A204.1 (cell line): ENCODE measurements at regions not wholly inside any gene's neighbourhood (a gene's known extent, or its start where the extent isn't known, plus 50 kb on each side); places are given as distances from the start of the nearest gene placed in this dataset.

Experiments
- FAIRE-seq: peaks from 2 replicates; lab custom pipeline; 2012; peaks lifted over from hg19 to GRCh38; lab: Jason Lieb, UNC

DNA sequence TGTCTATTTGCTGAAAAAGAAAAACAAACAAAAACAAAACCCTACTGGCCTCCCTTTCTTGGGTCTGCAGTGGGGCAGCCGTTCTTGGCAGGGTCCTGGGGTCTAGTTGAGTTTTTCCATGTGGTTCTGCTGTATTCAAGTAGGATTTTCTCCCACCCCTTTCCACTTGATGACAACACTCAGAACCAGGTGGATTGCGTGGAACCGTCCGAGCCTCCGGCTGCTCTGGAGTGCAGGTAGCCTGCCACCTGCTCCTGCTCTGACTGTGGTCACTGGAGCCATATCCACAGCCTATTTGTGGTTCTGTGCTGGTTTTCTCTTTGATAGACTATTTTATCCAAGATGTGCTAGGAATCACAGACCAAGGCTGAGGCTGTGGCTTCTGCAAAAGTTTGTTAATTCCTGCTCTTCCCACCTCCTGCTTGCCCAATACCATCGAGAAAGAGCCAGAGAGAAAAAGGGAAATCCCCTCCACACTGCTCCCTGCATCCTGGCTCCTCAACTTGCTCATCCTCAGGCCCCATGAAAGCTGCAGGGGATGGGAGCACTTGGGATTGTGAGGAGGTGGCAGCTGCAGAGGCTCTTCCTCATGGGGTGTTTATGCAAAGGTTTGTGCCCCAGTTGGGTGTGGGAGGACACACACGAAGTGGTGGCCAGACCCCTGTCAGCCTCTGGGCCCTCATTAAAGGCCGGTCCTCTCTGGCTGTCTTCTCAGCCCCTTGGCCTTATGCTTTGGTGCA is 377.8 kb upstream of the TNRC6C start:
- FAIRE-seq: no peak

DNA sequence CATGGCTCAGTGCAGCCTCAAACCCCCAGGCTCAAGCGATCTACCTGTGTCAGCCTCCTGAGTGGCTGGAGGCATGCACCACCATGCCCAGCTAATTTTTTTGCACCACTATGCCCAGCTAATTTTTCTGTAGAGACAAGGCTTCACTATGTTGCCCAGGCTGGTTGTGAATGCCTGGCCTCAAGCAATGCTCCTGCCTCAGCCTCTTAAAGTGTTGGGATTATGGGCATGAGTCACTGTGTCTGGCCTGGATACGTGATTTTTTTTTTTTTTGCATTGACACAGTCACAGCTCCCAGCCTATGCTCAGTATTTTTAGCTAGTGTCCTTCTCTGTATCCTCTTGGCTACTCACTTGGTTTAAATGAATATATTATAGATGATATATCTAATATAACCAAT is 377.0 kb upstream of the TNRC6C start:
- FAIRE-seq: no peak

DNA sequence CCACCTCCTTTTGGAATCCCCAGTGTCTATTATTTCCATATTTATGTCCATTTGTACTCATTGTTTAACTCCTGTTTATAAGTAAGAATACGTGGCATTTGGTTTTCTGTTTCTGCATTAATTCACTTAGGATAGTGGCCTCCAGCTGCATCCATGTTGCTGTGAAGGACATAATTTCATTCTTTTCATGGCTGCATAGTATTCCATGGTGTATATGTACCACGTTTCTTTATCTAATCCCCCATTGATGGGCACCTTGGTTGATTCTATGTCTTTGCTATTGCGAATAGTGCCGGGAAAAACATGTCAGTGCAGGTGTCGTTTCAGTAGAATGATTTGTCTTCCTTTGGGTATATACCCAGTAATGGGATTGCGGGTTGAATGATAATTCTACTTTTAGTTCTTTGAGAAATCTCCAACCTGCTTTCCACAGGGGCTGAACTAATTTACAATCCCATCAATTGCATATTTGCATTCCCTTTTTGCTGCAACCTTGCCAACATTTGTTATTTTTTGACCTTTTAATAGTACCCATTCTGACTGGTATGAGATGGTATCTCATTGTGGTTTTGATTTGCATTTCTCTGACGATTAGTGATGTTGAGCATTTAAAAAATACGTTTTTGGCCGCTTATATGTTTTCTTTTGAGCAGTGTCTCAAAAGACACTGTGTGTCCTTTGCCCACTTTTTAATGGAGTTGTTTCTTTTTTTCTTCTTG is 373.2 kb upstream of the TNRC6C start:
- FAIRE-seq: no peak

DNA sequence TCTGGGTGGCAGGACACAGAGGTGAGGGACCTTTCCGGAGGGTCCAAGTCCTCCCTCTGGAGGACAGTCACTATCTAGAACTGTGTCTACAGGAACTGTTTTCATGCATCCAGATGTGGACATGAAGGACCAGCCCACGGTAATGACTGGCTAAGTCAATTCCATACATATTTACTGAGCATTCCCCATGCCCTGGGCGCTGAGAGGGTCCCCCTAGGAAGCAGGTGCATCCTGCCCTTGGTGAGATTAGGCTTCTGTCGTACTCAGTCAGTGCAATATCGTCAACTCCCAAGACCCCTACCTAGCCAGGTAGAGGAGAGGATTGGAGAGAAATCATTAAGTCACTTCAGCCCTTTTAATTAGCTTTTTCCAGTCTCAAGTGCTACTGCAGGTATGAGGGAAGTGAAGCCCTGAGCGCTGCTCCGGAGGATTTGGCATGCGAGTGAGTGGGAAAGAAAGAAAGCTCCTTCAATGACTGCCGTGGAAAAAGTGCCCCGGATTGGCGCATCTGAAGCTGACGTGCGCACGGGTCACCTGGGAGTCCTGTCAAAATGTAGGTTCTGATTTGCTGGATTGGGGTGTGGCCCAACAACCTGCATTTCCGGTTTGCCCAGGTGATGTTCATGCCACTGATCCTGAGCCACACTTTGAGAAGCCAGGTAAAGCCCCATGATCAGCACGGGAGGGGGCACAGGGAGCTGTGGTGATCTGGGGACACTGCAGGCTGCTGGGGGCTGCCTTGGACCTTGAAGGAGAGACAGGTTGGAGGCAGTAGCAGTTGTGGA is 367.4 kb upstream of the TNRC6C start:
- FAIRE-seq: no peak

DNA sequence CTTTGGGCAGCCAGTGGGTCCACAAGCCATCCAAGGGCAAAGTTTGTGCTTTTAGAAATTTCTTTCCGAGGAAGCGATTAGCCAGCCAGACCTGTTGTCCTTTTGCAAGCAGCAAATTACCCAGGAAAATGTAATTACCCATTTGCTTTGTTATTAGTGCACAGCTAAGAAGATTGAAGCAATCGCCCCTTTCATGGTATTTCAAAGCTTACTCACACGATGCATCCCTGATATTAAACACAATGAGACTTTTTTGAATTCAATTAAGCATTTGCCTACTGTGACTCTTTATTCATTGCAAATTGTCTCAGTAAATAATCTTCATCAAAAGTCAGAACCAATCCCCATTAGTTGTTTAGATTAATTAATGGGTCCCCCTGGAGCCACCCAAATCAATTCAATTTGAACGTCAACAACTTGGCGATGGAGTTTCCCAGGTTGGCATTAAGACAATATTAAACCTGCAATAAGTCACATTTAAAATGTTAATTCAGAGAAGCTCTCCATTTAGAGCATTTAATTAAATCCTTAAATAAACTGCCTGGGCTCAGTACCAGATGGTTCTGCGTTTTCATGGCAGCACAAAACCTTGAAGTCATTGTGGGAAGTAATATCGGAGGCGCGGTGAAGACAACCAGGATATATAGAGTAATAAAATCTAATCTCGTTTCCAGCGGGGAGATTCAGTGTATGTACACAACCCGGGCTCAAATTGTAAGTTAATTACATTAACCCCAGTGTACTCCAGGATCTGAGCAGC is 366.2 kb upstream of the TNRC6C start:
- FAIRE-seq: no peak

DNA sequence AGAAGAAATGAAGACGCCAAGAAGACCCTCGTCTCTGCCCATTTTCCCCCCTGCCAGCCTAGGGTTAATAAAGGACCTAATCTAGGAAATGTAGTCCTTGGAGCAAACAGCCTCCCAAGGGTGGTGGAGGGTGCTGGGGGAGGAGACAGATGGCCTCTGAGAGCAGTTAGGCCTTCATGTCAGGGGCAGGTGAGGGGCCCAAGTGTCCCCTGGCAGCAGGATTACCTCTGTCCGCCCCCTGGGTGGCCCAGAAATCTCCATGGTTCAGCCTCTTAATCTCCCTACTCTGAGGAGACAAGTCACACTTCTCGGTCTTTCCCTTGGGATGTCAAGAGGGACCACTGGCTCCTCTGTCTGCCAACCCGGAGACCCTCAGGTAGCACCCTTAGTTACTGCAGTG is 365.4 kb upstream of the TNRC6C start:
- no peak for FAIRE-seq

DNA sequence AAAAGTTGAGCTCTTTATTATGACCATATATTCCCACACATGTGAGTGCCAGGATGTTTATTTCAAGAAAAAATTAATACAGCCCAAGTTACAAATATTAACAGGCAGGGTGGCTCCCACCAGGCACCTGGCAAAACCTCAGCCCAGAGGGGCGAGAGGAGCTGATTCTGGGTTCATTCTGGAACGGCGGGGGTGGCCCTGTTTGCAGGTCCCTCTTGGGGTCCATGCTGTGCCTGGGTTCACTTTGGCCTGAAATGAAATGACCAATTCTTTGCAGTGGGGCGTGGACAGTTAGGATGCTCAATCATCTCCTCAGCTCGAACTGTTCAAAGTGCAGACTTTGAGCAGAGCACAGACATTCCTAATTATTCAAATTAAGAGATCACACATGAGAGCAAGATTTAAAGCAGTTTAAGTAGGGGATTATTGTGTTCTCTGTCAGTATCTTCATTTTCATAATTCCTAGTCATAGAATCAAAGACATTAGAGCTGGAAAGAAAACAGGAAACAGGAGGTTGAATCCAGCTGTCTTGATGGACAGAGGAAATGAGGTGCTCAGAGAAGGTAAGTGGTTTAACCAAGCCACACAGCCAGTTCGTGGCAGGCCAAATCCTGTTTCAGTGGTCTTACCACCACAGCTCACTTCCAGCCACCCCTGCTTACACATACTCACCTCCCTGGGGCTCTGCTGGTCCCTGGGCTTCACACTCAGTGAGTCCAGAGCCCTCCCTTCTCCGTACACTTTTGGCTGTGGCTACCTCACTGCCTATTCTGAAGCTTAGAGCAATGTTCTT is 363.9 kb upstream of the TNRC6C start:
- FAIRE-seq: no peak

DNA sequence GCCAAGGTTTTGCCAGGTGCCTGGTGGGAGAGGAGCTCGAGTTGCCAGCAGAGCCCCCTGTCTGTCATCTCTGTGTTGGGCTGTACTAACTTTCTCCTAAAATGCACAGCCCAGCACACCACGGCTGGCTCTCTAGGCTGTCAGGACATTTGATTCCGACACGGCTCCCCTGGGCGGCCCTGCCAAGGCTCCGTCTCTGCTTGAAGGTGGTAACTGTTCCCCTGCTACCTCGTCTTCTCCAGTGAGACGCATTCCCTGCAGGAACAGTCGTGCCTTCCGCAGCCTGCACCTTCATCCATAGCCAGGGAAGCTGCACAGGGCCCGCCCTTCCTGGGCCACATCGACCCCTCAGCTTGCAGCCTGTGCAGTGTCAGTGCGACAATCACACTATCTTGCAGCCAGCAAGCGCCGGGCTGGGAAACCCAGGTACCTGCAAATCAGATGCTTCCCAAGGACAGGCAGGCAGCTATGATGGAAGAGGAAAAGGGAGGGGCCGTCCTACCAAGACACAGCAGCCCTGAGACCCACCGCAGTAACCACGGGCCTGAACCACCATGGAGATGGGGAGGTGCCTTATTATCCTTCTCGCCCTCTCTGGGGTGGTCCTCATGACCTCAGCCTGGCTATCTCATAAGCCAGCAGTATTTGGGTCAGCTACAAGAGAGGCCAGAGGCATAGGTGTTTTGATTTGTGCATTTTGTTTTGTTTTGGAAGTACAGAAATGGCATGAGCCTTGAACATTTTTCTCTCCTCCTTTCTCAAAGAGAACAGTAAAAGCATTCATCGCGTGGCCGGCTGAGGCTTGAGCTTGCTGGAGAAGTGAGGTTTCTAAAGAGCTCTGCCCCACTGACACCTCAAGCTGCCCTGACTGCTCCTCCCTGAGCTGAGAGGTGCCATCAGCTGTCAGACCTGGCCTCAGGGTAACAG is 361.7 kb upstream of the TNRC6C start:
- no peak for FAIRE-seq

DNA sequence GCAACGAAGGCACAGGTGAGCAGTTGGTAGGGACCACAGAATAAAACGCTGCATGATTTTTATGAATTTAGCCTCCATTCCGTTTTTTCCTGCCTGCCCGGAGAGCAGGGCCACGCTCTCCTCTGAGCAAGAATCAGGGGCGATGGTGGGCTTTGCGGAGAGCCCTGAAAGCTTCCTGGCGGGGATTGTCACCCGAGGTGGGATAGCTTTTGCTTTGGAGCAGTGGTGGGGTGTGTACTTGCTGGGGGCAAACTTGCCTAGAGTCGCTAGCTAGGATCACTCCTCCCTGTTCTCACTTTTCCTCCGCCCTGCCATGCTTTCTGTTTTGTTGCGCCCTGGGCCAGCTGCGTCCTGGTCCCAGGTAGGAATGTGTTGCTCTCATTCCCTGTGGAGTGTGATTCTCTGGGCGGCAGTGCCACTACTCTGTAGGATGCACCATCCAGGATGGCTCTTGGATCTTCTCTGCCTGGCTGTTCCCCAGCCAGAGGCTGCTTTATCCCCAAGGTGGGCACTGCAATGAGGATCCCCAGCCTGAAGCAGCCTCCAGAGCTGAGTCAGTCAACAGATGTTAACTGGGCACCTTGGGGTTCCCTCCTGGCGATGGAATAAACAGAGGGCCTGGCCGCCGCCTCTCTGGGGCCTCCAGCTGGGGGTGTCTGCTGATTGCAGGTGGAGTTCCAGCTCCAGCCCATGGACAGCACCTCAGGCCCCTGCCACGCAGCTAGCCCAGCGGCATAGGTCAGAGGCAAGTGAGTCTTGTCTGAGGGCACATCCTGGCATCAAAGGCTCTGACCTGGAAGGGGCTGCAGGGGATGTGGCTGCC is 360.9 kb upstream of the TNRC6C start:
- no peak for FAIRE-seq

DNA sequence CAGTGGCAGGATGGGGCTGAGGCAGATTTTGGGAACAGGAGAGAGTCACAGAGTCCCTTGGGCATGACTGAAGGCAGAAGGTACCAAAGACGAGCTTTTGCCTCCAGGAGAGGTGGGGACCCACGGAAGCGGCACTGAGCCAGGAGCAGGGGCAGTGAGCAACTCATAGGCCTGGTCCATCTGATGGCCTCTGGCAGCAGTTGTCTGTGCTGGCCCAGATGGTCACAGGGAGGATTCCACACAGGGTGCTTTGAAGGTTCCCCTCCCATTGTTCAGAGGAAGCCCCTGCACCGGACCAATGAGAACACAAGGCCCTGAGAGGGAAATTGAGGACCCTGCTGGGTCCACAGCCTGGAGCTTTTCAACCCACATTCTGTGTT is 360.3 kb upstream of the TNRC6C start:
- FAIRE-seq: no peak

DNA sequence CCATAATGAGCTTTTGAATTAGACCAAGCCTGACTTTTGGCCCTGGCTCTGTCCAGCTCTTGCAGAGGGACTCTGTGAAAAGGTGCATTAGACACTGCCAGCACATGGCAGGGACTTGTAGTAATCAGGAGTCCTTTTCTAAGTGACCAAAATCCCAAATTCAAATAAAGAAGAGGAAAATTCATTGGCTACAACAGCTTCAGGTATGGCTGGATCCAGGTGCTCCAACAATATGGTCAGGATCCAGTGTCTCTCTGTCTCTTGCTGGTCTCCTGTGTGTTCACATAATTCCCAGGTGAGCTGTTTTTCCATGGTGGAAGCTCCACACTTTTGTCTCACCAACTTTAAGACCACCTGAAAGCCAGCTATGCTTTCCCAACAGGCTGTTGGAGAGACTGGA is 358.8 kb upstream of the TNRC6C start:
- FAIRE-seq: no peak

DNA sequence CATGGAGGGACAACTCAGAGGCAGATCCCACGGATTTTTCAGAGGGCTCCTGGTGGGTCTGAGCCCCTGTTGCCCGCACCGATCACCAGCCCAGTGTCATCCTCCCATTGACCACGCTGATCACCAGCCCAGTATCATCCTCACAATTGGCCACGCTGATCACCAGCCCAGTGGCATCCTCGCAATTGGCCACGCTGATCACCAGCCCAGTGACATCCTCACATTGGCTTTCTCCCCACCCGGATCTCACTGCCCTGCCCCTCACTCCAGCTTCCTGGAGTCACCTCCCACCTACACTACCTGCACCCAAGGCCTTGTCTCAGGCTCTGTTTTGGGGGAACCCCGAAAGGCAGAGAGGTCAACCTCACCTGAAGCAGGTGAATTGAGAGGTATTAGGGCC is 358.2 kb upstream of the TNRC6C start:
- FAIRE-seq: no peak

DNA sequence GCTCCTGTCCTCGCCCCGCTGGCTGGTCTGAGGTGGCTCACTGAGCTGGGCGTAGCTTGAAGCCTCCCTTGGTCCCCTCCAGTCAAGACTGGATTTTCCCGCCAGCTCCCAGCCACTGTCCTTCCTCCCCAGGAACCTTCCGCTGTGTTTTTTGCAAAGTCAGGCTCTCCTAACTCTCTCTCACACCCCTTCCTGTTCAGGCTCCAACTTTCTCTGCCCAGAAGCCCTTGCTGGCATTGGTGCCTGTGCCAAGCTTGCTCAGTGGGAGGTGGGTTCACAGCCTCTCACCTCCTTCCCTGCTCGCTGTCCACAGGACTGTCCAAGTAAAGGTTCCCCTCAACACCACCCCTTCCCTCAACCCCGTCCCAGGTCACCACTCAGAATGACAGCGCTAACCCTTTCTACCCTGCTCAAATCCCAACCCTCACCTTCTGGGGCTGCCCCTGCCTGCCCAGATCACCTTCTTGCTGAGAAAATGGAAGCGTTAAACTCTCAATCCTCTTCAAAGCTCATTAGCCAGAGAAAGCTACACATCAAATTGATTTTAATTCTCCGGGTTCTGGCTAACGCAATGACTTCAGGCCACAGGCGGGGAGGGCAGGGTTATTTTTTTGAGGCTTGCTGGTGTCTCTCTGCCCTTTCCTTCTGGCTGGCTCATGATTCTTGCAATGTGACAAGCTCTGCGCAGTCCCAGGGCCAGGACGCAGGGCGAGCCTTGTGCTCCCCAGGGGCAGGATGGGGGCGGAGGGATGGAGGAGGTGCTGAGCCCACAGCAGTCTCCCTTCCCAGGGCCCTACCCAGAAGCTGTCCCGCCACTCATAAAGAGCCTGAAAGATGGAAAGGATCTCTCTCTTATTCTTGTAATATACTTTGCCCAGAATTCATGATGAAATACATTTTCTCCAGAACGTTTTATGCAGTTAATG is 357.2 kb upstream of the TNRC6C start:
- no peak for FAIRE-seq

DNA sequence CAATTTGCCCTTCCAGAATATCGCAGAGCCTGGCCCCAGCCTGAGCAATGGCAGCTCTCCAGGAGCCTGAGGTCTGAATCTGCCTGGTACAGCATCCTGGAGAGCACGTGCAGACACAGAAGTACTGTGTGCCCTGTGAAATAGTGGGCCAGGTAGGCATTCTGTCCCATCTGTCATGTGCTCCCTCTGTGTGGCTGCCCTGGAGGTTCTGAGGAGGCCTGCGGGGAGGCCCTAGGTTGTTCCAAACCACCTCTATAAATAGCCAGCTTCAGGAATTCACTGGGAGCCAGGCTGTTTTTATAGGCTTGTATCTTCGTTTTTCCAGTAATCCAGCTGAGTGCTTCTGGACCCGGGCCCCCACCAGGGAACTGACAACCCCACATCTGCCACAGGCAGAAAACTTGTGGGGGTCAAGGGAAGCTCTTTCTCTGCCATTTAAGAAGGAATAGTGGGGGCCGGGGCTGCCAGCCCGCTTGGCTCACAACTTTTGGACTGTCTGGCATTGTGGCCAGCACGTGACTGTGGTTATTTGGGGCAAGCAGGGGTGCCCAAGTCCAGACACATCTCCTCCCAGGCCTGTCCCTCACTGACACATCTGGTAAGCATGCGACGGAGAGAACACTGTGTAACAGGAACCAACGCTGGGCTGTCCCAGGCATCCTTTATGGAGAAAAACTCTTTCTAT is 356.3 kb upstream of the TNRC6C start:
- no peak for FAIRE-seq

DNA sequence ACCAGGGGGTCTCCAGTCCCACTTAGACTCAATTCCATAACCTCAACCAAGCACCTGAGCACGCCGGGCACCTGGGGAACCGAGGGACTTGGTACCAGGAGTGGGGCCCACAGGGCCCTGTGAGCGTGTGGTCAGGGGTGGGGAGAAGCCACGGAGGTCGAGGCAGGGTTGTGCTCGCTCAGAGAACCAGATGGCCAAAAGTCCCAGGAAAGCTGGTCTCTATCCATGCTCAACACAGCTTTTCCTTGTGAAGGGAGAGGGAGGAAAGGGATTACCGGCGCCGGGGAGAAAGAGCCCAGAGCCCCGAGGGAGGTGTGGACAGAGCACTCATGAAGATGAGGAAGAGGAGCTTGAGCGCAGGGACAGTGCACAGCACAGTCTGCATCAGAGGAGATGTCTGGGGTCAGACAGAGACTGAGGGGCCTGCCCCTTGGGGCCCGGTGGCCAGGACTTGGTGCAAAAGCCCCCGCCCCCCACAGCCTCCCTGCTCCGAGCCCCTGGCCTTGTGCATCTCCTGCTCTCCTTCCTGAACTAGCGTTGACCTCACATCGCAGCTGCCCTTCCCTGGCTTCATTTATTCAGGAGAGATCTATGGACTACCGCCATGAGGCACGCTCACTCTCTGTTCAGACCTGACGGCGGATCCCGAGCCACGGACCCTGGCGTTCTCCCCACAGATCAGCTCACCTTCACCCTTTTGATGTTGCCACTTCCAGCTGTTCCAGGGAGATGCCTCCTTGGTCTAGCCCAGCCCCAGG is 355.4 kb upstream of the TNRC6C start:
- FAIRE-seq: no peak

DNA sequence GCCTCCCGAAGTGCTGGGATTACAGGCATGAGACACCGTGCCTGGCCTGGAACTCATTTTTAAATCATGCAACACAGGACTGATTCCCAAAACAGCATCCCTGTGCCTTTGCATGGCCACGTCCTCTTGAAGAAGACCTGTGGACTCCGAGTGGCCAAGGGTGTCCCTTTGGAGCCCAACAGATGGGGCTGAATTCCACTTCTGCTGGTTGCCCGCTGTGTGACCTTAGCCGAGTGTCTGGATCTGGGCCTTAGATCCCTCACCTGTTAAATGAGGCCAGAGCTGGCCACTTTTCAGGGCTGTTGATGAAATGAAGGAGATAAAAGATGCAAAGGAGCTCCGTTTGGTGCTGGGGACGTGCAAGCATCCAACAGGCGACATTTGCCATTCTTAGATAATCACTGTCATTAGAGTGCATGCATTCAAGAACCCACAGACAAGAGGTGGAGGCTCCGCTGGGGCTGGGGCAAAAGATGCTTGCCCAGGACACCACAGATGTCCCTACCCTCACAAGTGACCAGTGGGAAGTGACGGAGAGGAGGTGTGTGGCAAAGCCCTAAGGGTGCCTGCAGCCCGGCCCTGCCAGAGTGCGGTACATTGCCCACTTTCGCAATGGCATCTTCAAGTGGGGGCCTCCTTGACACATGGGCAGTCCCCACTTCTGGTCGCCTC is 354.1 kb upstream of the TNRC6C start:
- no peak for FAIRE-seq

DNA sequence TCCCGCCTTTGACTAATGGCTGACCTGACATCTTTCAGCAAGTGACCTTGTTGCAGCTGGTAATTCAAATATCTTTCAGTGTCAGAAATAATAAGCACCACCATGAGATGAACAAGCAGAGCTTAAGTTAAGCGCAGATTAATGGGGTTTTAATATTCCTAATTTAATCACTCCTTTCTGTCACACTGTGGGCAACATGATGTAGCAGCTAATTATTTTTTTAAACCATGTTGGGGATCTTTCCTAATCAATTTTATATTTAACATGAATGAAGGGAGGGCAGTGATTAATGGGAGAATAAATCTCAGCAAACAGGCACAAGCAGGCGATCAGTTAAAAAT is 353.6 kb upstream of the TNRC6C start:
- no peak for FAIRE-seq
